ENCODE measurements at regions not wholly inside any gene's neighbourhood (a gene's known extent, or its start where the extent isn't known, plus 50 kb on each side); places are given as distances from the start of the nearest gene placed in this dataset.

GRCh38 chr9:118701985-118702384 lies 667.2 kb downstream of the BRINP1 start:
- Mint-ChIP-seq H3K4me1 (no peaks in the 10 kb centered on the region), H3K36me3 (no peaks in the 10 kb centered on the region), H3K4me3 (no peak overlapping the region), H3K27ac (no peak overlapping the region), H3K27me3 (ENCODE audit: low read depth) (no peaks in the 10 kb centered on the region), H3K9me3 (peaks cover under 1% of the 10 kb centered on the region; the same call in 1 of the 2 replicates)
- CTCF ChIA-PET = no interaction called here
- ATAC-seq = no peak
- TF ChIP-seq ZNF425 (CRISPR knock-in tag; conservative IDR thresholded peaks at IDR 0.05) (no peak), PRDM15 (CRISPR knock-in tag; IDR thresholded peaks at IDR 0.05) (no peak), CREM (CRISPR knock-in tag; IDR thresholded peaks at IDR 0.05) (no peak), ZNF317 (CRISPR knock-in tag; IDR thresholded peaks at IDR 0.05; ENCODE audit: borderline replicate concordance, low read depth) (no peak), SMAD4 (CRISPR knock-in tag; IDR thresholded peaks at IDR 0.05) (no peak), ZNF121 (CRISPR knock-in tag; IDR thresholded peaks at IDR 0.05) (no peak), ZNF416 (CRISPR knock-in tag; IDR thresholded peaks at IDR 0.05) (no peak), JUN (CRISPR knock-in tag; IDR thresholded peaks at IDR 0.05) (no peak), OVOL2 (CRISPR knock-in tag; IDR thresholded peaks at IDR 0.05; ENCODE audit: borderline replicate concordance) (no peak), STAT6 (CRISPR knock-in tag; conservative IDR thresholded peaks at IDR 0.05; ENCODE audit: low read depth) (no peak), ATF1 (CRISPR knock-in tag; IDR thresholded peaks at IDR 0.05) (no peak), SMAD3 (CRISPR knock-in tag; IDR thresholded peaks at IDR 0.05; ENCODE audit: borderline replicate concordance) (no peak), USF1 (CRISPR knock-in tag; IDR thresholded peaks at IDR 0.05) (no peak), FOXK1 (CRISPR knock-in tag; IDR thresholded peaks at IDR 0.05) (no peak), GTF2I (CRISPR knock-in tag; conservative IDR thresholded peaks at IDR 0.05) (no peak)
- TF ChIP-seq, protein P1, sequence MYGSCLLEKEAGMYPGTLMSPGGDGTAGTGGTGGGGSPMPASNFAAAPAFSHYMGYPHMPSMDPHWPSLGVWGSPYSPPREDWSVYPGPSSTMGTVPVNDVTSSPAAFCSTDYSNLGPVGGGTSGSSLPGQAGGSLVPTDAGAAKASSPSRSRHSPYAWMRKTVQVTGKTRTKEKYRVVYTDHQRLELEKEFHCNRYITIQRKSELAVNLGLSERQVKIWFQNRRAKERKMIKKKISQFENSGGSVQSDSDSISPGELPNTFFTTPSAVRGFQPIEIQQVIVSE (CRISPR knock-in tag; IDR thresholded peaks at IDR 0.05; ENCODE audit: borderline replicate concordance) = no peak
- TF ChIP-seq, protein P2, sequence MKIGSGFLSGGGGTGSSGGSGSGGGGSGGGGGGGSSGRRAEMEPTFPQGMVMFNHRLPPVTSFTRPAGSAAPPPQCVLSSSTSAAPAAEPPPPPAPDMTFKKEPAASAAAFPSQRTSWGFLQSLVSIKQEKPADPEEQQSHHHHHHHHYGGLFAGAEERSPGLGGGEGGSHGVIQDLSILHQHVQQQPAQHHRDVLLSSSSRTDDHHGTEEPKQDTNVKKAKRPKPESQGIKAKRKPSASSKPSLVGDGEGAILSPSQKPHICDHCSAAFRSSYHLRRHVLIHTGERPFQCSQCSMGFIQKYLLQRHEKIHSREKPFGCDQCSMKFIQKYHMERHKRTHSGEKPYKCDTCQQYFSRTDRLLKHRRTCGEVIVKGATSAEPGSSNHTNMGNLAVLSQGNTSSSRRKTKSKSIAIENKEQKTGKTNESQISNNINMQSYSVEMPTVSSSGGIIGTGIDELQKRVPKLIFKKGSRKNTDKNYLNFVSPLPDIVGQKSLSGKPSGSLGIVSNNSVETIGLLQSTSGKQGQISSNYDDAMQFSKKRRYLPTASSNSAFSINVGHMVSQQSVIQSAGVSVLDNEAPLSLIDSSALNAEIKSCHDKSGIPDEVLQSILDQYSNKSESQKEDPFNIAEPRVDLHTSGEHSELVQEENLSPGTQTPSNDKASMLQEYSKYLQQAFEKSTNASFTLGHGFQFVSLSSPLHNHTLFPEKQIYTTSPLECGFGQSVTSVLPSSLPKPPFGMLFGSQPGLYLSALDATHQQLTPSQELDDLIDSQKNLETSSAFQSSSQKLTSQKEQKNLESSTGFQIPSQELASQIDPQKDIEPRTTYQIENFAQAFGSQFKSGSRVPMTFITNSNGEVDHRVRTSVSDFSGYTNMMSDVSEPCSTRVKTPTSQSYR (CRISPR knock-in tag; IDR thresholded peaks at IDR 0.05) = no peak
- TF ChIP-seq, protein P3, sequence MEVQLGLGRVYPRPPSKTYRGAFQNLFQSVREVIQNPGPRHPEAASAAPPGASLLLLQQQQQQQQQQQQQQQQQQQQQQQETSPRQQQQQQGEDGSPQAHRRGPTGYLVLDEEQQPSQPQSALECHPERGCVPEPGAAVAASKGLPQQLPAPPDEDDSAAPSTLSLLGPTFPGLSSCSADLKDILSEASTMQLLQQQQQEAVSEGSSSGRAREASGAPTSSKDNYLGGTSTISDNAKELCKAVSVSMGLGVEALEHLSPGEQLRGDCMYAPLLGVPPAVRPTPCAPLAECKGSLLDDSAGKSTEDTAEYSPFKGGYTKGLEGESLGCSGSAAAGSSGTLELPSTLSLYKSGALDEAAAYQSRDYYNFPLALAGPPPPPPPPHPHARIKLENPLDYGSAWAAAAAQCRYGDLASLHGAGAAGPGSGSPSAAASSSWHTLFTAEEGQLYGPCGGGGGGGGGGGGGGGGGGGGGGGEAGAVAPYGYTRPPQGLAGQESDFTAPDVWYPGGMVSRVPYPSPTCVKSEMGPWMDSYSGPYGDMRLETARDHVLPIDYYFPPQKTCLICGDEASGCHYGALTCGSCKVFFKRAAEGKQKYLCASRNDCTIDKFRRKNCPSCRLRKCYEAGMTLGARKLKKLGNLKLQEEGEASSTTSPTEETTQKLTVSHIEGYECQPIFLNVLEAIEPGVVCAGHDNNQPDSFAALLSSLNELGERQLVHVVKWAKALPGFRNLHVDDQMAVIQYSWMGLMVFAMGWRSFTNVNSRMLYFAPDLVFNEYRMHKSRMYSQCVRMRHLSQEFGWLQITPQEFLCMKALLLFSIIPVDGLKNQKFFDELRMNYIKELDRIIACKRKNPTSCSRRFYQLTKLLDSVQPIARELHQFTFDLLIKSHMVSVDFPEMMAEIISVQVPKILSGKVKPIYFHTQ (CRISPR knock-in tag; IDR thresholded peaks at IDR 0.05) = no peak
- no peak for DNase-seq (ENCODE audit: low spot score)
- POLR2A ChIA-PET = no interaction called here

Data from WTC11 (cell line).